ENCODE measurements at regions not wholly inside any gene's neighbourhood (a gene's known extent, or its start where the extent isn't known, plus 50 kb on each side); places are given as distances from the start of the nearest gene placed in this dataset.
"Not testable (repeated sequence)": the region's sequence is repeated elsewhere in the genome, so short reads cannot be mapped to it uniquely, and the experiment has no call there.

DNA sequence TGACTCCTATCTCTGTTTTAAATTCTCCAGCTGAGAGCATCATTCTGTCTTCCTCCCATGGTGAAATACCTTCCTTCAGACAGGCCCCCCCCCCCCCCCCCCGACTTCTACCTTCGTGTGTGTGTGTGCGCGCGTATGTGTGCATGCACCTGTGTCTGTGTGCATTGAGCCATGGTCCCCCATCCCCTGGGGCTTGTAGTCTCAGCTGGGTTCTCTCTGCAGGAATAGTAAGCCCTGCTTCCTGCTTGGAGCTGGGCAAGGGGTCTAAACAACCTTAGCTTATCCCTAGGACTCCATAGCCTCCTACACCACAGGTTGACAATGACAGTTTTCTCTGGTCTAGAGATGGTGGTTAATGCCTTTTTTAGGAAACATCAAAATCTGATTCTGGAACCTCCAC is 427.5 kb upstream of the KLHL29 start:
- Histone ChIP-seq H3K9me3 (ENCODE audit: insufficient read depth, low read length) (no peaks in the 10 kb centered on the region), H3K36me3 (ENCODE audit: insufficient read depth, insufficient read length, low read length) (no peaks in the 10 kb centered on the region), H3K4me1 (ENCODE audit: insufficient read depth, insufficient read length) (peaks cover 4% of the 10 kb centered on the region), H3K4me3 (ENCODE audit: insufficient read length, low read depth) (no peak overlapping the region), H3K27me3 (ENCODE audit: insufficient read depth, insufficient read length) (no peaks in the 10 kb centered on the region), H3K9ac (ENCODE audit: insufficient read length, low read depth) (no peak overlapping the region)
- DNase-seq (ENCODE audit: low read depth, low spot score), result no peak
- no peak for TF ChIP-seq ZNF274 (IDR thresholded peaks at IDR 0.05; ENCODE audit: low read depth, low read length)
- no peak for TF ChIP-seq SUZ12 (IDR thresholded peaks at IDR 0.05; ENCODE audit: extremely low read depth, insufficient read depth, insufficient read length)
- no peak for TF ChIP-seq YY1 (IDR thresholded peaks at IDR 0.05; ENCODE audit: insufficient read depth, insufficient read length)

DNA sequence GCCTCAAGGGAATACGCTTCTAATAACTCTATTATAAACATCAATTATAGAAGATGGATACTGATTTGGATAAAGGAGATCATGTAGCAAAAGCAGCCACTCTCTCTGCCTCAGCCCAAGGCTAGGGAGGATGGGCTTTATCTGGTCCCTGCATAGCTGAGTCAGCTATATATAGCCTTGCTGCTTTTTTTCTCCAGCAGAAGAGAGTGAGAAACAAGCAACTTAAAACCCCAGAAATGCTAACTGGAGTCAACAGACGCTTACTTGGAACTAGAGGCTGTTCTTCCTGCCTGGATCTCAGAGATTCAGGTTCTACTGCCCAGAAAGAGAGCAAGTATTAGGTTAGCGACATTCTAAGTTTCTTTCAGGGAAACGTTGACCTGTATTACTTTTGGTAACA is 426.7 kb upstream of the KLHL29 start:
- TF ChIP-seq YY1 (IDR thresholded peaks at IDR 0.05; ENCODE audit: insufficient read depth, insufficient read length) (no peak), SUZ12 (IDR thresholded peaks at IDR 0.05; ENCODE audit: extremely low read depth, insufficient read depth, insufficient read length) (no peak), ZNF274 (IDR thresholded peaks at IDR 0.05; ENCODE audit: low read depth, low read length) (no peak)
- Histone ChIP-seq H3K9me3 (ENCODE audit: insufficient read depth, low read length) (no peaks in the 10 kb centered on the region), H3K27me3 (ENCODE audit: insufficient read depth, insufficient read length) (no peaks in the 10 kb centered on the region), H3K4me3 (ENCODE audit: insufficient read length, low read depth) (no peak overlapping the region), H3K4me1 (ENCODE audit: insufficient read depth, insufficient read length) (peaks cover 4% of the 10 kb centered on the region), H3K36me3 (ENCODE audit: insufficient read depth, insufficient read length, low read length) (no peaks in the 10 kb centered on the region), H3K9ac (ENCODE audit: insufficient read length, low read depth) (no peak overlapping the region)
- no peak for DNase-seq (ENCODE audit: low read depth, low spot score)

DNA sequence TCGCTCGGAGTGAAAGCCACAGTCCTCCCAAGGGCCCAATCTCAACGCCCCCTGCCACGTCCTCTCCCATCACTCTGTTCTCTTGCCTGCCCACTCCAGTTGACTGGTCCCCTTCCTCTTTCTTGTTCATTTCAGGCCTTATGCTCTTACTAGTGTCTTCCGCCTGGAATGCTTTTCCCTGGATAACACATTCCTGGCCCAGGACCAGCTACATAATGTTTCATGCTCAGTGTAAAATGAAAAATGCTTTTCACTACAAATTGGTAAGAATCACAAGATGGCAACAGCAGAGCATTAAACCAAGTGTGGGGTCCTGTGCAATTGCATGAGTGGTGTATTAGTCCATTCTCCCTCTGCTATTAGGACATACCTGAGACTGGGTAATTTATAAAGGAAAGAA is 417.2 kb upstream of the KLHL29 start:
- Histone ChIP-seq H3K27me3 (ENCODE audit: insufficient read depth, insufficient read length) (no peaks in the 10 kb centered on the region), H3K9me3 (ENCODE audit: insufficient read depth, low read length) (peaks cover 15% of the 10 kb centered on the region; the same call in 1 of the 2 replicates), H3K4me3 (ENCODE audit: insufficient read length, low read depth) (no peak overlapping the region), H3K4me1 (ENCODE audit: insufficient read depth, insufficient read length) (no peaks in the 10 kb centered on the region), H3K36me3 (ENCODE audit: insufficient read depth, insufficient read length, low read length) (no peaks in the 10 kb centered on the region), H3K9ac (ENCODE audit: insufficient read length, low read depth) (no peak overlapping the region)
- no peak for DNase-seq (ENCODE audit: low read depth, low spot score)
- no peak for TF ChIP-seq YY1 (IDR thresholded peaks at IDR 0.05; ENCODE audit: insufficient read depth, insufficient read length)
- TF ChIP-seq ZNF274 (IDR thresholded peaks at IDR 0.05; ENCODE audit: low read depth, low read length), result no peak
- TF ChIP-seq SUZ12 (IDR thresholded peaks at IDR 0.05; ENCODE audit: extremely low read depth, insufficient read depth, insufficient read length), result no peak

DNA sequence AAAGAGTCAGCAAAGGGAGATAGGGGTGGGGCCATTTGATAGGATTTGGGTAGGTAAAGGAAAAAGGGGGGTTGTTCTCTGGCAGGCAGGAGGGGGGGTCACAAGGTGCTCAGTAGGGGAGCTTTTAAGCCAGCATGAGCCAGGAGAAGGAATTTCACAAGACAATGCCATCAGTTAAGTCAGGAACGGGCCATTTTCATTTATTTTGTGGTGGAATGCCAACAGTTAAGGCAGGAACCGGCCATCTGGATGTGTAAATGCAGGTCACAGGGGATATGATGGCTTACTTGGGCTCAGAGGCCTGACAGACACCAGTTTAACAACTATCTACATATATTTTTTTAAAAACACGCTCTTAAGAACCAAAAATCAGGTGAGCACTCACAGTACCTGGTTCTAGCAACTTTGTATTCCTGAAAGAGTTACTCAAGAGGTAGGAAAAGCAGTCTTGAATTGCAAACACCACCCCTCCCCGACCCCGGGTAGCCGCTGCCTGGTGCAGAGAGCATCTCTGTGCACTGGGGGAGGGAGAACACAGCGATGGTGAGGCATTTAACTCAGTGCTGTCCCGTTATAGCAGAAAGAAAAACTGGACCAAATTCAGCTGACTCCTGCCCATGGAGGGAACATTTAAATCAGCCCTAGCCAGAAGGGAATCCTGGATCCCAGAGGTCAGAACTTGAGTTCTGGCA is 414.5 kb upstream of the KLHL29 start:
- no peak for TF ChIP-seq ZNF274 (IDR thresholded peaks at IDR 0.05; ENCODE audit: low read depth, low read length)
- TF ChIP-seq YY1 (IDR thresholded peaks at IDR 0.05; ENCODE audit: insufficient read depth, insufficient read length), result no peak
- TF ChIP-seq SUZ12 (IDR thresholded peaks at IDR 0.05; ENCODE audit: extremely low read depth, insufficient read depth, insufficient read length), result no peak
- no peak overlapping the region for H3K9ac ChIP-seq (ENCODE audit: insufficient read length, low read depth)
- no peaks in the 10 kb centered on the region for H3K36me3 ChIP-seq (ENCODE audit: insufficient read depth, insufficient read length, low read length)
- no peak overlapping the region for H3K4me3 ChIP-seq (ENCODE audit: insufficient read length, low read depth)
- no peaks in the 10 kb centered on the region for H3K4me1 ChIP-seq (ENCODE audit: insufficient read depth, insufficient read length)
- peak; percentile 64 for DNase-seq (ENCODE audit: low read depth, low spot score)
- no peaks in the 10 kb centered on the region for H3K27me3 ChIP-seq (ENCODE audit: insufficient read depth, insufficient read length)
- H3K9me3 ChIP-seq (ENCODE audit: insufficient read depth, low read length), result peaks cover 15% of the 10 kb centered on the region; the same call in 1 of the 2 replicates

DNA sequence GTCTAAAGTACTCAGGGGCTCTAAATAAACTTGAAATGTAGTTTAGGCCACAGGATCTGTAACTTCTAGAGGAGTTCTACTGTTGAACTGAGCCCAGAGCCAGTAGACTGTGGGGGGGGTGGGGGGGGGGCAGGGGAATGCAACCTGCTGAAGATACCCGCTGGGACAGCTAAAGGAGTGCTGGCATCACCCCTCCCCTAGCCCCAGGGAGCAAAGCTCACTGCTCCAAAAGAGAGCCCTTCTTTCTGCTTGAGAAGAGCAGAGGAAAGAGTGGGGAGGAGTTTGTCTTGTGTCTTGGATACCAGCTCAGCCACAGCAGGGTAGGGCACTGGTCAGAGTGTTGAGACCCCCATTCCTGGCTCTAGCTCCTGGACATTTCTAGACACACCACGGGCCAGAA is 414.0 kb upstream of the KLHL29 start:
- Histone ChIP-seq H3K9me3 (ENCODE audit: insufficient read depth, low read length) (peaks cover 15% of the 10 kb centered on the region; the same call in 1 of the 2 replicates), H3K4me3 (ENCODE audit: insufficient read length, low read depth) (no peak overlapping the region), H3K9ac (ENCODE audit: insufficient read length, low read depth) (no peak overlapping the region), H3K27me3 (ENCODE audit: insufficient read depth, insufficient read length) (no peaks in the 10 kb centered on the region), H3K36me3 (ENCODE audit: insufficient read depth, insufficient read length, low read length) (no peaks in the 10 kb centered on the region), H3K4me1 (ENCODE audit: insufficient read depth, insufficient read length) (no peaks in the 10 kb centered on the region)
- TF ChIP-seq ZNF274 (IDR thresholded peaks at IDR 0.05; ENCODE audit: low read depth, low read length) (no peak), YY1 (IDR thresholded peaks at IDR 0.05; ENCODE audit: insufficient read depth, insufficient read length) (no peak)
- DNase-seq (ENCODE audit: low read depth, low spot score), result no peak

DNA sequence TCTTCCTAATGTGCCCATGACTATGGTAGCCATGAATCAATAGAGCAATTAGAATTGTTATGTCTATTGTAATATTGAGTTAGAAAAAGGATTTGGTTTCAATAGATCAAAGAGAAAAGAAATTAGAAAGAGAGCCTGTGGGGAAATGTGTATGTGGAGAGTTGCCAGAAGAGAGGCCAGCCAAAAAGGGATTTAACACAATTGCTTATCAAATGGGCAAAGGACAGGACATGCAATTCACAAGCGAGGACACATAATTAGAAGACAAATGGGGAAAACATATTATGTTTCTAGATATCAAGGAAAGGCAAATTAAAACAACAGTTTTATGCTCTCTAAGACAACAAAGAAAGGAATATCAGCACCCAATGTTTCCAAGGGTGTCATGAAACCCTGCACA is 403.2 kb upstream of the KLHL29 start:
- DNase-seq (ENCODE audit: low read depth, low spot score), result no peak
- Histone ChIP-seq H3K9me3 (ENCODE audit: insufficient read depth, low read length) (peaks cover 7% of the 10 kb centered on the region; the same call in 1 of the 2 replicates), H3K4me1 (ENCODE audit: insufficient read depth, insufficient read length) (no peaks in the 10 kb centered on the region), H3K36me3 (ENCODE audit: insufficient read depth, insufficient read length, low read length) (no peaks in the 10 kb centered on the region), H3K27me3 (ENCODE audit: insufficient read depth, insufficient read length) (no peaks in the 10 kb centered on the region), H3K4me3 (ENCODE audit: insufficient read length, low read depth) (no peak overlapping the region), H3K9ac (ENCODE audit: insufficient read length, low read depth) (no peak overlapping the region)
- no peak for TF ChIP-seq SUZ12 (IDR thresholded peaks at IDR 0.05; ENCODE audit: extremely low read depth, insufficient read depth, insufficient read length)
- no peak for TF ChIP-seq YY1 (IDR thresholded peaks at IDR 0.05; ENCODE audit: insufficient read depth, insufficient read length)
- no peak for TF ChIP-seq ZNF274 (IDR thresholded peaks at IDR 0.05; ENCODE audit: low read depth, low read length)

DNA sequence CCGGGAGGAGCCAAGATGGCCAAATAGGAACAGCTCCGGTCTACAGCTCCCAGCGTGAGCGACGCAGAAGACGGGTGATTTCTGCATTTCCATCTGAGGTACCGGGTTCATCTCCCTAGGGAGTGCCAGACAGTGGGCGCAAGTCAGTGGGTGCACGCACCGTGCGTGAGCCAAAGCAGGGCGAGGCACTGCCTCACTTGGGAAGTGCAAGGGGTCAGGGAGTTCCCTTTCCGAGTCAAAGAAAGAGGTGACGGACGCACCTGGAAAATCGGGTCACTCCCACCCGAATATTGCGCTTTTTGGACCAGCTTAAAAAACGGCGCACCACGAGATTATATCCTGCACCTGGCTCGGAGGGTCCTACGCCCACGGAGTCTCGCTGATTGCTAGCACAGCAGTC is 400.8 kb upstream of the KLHL29 start:
- H3K4me1 ChIP-seq (ENCODE audit: insufficient read depth, insufficient read length); H3K27me3 ChIP-seq (ENCODE audit: insufficient read depth, insufficient read length); H3K9me3 ChIP-seq (ENCODE audit: insufficient read depth, low read length); H3K9ac ChIP-seq (ENCODE audit: insufficient read length, low read depth); H3K36me3 ChIP-seq (ENCODE audit: insufficient read depth, insufficient read length, low read length); H3K4me3 ChIP-seq (ENCODE audit: insufficient read length, low read depth); DNase-seq (ENCODE audit: low read depth, low spot score): not testable (repeated sequence)
